AG09319 (cell line): ENCODE measurements at regions not wholly inside any gene's neighbourhood (a gene's known extent, or its start where the extent isn't known, plus 50 kb on each side); places are given as distances from the start of the nearest gene placed in this dataset.

Source experiments
- DNase-seq: peaks from one replicate; pipeline ENCODE4 v3.0.0-alpha.2; 2010; ENCODE audit warnings: low read depth; ENCODE audit errors: extremely low read depth
- CTCF ChIP-seq: IDR thresholded peaks from 2 replicates; pipeline ENCODE4 v1.5.1; 2011; ENCODE audit warnings: low read depth, mild to moderate bottlenecking, inconsistent platforms, low read length, moderate library complexity

DNA sequence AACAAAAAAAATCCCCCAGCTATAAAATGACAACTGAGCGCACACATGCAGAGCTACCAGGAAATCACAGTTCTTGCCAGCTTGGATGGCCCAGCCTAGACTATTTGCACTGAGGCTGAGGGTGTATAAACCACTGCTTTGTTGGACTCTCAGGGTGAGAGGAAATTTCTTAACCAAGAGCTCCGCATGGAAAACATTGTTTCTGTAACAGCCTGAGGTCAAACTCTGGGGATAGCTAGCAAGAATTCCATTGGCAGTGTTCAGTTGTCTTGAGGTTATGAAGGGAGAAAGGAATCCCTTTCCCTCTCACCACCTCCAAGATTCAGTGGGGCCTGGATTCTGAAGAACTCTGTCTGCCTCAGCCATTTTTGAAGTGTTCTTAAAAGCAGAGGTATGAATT lies 360.0 kb downstream of the OSTF1 start:
- DNase-seq, result no peak
- no peak for TF ChIP-seq CTCF

GRCh38 chr9:75448955-75449354 lies 360.6 kb downstream of the OSTF1 start:
- DNase-seq, result no peak
- no peak for TF ChIP-seq CTCF

GRCh38 chr9:75451045-75451444 lies 362.7 kb downstream of the OSTF1 start:
- DNase-seq, result no peak
- TF ChIP-seq CTCF, result no peak

- DNase-seq, result no peak
- no peak for TF ChIP-seq CTCF
Measured at GRCh38 chr9:75451505-75451904, 363.2 kb downstream of the OSTF1 start.

GRCh38 chr9:75452512-75452911 lies 364.2 kb downstream of the OSTF1 start:
- DNase-seq, result no peak
- no peak for TF ChIP-seq CTCF

DNA sequence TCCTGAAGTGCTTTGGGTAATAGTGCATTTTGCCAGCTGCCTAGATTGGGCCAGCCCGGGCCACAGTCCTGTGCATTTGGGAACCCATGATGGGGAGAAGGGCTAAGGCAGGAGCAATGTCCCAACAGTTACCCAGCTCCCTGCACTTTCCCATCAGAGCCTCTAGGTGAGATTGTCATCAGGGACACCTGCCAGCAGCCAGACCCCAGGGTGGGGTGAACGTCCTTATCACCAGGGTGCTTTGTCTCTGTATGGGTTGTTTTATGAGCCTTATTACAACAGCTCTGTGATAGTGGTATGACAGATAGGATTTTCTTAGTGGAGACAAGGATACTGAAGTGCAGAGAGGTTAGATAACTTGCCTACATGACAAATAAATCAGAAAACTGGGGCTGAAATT lies 365.7 kb downstream of the OSTF1 start:
- TF ChIP-seq CTCF, result no peak
- DNase-seq, result no peak

GRCh38 chr9:75454891-75455290 lies 366.6 kb downstream of the OSTF1 start:
- no peak for DNase-seq

More at GRCh38 chr9:75454891-75455290, 366.6 kb downstream of the OSTF1 start:
- TF ChIP-seq CTCF, result no peak
